GM19238 (cell line): ENCODE measurements at regions not wholly inside any gene's neighbourhood (a gene's known extent, or its start where the extent isn't known, plus 50 kb on each side); places are given as distances from the start of the nearest gene placed in this dataset.

ENCODE experiments used
- DNase-seq: peaks from one replicate; pipeline ENCODE4 v3.0.0; 2011; ENCODE audit warnings: low spot score; ENCODE audit not compliant: insufficient read length

DNA sequence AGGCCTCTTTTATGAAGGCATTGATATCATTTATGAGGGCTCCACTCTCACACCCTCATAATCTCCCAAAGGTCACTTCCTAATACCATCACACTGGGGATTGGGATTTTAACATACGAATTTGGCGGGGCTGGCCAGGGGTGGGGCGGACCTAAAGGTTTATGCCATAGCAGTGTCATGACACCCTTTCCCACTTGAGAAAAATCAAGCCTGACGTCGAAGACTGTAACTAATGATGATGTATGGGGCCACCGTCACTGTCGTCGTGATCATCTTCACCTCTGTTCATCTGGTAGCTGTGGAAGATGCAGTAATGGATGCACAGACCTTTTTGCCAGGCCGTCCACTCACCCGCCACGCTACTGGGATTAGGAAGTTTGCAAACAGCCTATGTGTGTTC lies 912.1 kb downstream of the TBC1D22A start:
- no peak for DNase-seq

GRCh38 chr22:47673557-47673956 lies 911.1 kb downstream of the TBC1D22A start:
- DNase-seq = no peak

DNA sequence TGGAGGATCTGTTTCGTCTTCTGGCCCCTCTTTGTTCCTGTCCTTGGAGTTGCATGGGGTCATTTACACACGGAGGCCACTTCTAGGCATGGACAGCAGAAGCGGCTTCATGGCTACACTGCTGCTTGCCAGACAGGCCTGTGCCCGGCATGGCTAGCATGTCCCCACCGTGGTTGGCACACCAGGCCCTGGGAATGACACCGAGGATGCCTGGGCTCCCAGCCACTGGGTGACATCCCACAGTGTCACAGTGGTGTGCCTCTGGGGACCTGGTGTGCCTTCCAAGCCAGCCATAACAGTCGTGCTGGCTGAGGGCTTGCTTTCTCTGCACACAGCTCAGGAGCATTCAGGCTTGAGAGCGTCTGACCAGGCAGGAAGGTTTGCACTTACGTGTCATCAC lies 910.1 kb downstream of the TBC1D22A start:
- no peak for DNase-seq

GRCh38 chr22:47665151-47665550 lies 902.7 kb downstream of the TBC1D22A start:
- DNase-seq = no peak

DNA sequence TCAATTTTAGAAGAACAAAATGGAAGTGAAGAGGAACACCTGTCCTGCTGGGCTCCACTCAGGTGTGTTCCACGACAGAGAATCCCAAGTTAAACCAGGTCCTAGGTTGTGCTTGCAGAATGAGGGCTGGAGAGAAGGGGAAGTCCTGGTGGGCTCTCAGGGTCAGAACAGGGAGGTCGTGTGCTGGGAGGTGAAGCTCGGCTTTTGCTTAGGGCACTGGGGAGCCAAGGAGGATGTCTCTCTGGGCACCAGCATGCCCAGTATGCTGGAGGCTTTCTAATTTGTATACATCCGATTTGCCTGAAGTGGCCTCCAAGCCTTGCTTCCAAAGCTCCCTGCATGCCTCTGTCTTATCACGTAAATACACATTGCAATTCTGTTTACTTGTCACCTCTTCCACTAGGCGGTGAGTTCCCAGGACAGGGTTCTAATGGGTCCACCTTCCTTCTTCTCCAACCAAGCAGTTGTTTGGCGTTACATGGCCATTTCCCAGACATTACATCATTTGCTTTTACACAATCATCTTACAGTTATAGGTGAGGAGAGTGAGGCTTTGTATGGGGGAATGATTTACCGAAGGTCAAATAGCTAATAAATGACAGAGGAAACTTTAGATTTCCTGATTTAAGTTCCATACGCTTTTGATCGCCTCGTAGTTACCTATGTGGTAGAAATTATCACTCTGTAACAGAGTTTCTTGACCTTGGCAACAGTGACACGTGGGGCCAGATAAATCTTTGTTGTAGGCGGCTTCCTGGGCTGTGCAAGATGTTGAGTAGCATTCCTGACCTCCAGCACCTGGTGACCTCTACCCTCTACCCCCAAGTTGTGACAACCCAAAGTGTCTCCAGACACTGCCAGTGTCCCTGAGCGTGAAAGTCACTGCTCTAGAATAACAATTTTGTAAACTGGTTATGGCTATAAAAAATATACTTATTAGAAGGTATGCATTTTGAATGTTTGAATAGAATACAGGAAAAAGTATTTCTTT lies 901.5 kb downstream of the TBC1D22A start:
- DNase-seq = no peak

DNA sequence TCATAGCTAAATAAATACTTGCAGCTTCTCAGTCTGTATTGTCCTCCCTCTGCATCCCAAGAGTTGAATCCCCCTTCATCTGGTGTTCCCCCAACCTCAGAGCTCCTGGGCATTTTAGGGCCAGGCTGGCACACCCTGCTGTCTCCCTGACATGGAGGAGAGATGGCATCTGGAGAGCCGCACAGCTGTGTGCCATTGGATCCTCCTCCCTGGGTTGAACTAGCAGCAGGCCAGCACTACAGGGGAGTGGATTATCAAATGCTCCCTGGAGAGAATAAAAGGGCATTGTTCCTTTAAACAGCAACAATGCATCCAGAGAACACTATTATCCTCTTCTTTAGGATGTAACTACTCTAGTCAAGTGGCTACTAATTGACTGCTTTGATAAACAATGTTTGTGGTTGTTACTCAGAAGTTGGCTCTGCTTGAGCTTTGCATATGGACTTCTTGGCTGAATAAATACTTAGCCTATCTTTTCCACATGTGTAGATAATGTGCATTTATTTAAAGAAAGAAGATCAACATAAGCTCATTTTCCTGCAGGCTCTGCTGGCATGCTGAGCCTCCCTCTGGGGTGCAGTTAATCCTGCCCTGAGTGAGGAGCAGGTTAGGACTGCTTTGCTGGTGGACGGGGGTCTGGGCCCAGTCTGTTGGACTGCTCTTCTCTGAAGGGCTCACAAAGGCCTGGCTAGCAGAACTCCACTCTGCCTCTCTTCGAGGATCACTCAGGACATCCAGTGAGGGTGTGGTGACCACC lies 897.2 kb downstream of the TBC1D22A start:
- DNase-seq = no peak

DNA sequence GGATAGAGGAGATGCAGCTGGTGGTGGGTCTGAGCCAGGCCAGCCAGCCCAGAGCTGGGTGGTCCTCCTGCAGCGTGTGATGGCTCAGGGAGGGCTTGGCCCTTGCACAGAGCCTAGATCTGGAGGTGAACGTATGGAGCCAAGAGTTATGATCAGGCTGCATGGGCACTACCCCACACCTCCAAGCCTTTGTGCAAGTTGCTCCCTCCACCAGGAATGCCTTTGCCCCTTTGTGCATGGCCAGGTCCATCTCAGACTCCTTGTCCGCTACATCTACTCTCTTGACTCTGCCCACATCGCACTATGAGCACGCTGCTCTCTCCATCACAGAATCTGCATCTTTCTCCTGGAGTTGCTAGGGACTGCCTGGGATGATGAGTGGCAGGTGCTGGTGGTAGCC lies 895.7 kb downstream of the TBC1D22A start:
- no peak for DNase-seq

GRCh38 chr22:47657224-47657623 lies 894.8 kb downstream of the TBC1D22A start:
- DNase-seq = no peak

DNA sequence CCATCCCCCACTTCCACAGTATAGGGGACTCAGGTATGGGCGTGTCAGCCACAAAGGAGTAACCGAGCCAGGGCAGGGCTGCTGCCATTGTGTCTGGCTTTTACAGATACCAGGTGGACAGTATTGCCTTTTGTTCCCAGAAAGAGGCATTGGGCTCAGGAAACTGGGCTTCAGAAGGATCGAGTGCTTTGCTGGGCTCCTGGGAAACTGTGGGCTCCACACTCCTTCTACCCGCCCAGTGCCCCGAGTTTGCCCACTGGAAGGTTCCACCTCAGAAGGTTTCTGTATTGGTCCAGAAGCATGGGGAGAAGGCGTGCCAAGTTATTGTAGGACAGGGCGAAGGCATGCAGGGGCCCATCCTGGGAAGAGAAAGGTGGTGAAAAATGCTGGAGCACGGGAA lies 894.4 kb downstream of the TBC1D22A start:
- no peak for DNase-seq

DNA sequence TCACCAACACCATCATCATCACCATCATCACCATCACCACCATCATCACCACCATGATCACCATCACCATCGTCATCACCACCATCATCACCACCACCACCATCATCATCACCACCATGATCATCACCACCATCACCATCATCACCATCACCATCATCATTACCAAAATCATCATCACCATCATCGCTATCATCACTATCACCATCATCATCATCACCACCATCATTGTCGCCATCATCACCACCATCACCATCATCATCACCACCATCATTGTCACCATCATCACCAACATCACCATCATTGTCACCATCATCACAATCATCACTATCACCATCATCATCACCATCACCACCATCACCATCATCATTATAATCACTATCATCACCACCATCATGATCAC lies 893.5 kb downstream of the TBC1D22A start:
- DNase-seq = no peak

GRCh38 chr22:47654922-47655491 lies 892.6 kb downstream of the TBC1D22A start:
- no peak for DNase-seq

DNA sequence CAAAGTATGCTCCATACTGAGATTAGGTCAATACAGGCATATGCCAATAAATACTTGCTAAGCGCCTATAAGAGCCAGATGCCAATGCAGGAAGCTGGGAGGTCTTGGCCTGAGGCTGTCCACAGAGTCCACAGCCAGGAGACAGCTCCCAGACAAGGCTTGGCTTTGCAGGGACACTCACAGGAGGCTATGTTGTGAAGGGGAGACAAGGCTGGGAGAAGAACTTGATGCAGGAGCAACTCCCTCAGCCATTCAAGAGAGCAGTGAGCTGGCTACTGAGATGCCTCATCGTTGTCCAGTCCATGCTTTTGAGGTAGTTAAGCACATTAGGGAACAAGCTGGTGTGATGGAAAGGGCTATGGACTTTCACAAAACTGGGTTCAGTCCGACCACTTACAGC lies 891.5 kb downstream of the TBC1D22A start:
- DNase-seq = no peak

GRCh38 chr22:47651216-47651987 lies 889.0 kb downstream of the TBC1D22A start:
- DNase-seq = no peak

DNA sequence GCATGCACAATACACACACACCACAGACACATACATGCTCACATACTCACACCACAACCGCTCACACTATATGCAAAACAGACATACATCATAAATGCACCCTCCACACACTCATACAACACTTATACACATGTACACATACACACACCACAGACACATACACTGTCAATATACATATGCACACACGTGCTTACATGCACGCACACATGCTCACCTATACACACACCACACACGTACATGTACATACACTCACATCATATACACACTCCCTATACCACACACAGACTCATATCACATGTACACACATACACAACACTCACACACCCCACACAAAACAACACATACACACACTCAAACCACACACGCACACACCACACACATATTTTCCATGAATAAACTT lies 885.3 kb downstream of the TBC1D22A start:
- no peak for DNase-seq

- no peak for DNase-seq
Observed at GRCh38 chr22:47647181-47647580, 884.7 kb downstream of the TBC1D22A start.

GRCh38 chr22:47645923-47646322 lies 883.5 kb downstream of the TBC1D22A start:
- DNase-seq = no peak

GRCh38 chr22:47645450-47645914 lies 883.0 kb downstream of the TBC1D22A start:
- DNase-seq = no peak

GRCh38 chr22:47634347-47634746 lies 871.9 kb downstream of the TBC1D22A start:
- DNase-seq = no peak

- no peak for DNase-seq
Observed at GRCh38 chr22:47633111-47633510, 870.7 kb downstream of the TBC1D22A start.

DNA sequence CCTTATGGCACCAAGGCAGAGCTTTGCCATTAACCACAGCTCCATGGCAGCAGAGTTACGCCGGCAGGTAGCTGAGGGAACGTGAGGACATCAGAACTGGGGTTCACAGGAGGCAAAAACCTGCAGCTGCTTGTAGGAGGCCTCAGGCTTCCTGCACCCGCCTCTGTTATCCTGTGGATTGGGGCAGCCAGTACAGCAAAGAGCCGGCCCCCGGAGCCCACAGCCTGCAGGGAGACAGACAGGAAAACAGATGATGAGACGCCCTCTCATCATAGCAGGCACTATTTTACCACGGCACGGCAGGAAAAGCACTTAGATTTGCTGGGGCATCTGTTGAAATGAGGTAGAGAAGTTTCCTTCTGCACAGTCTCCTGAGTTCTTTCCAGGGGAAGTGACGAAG lies 870.3 kb downstream of the TBC1D22A start:
- no peak for DNase-seq

DNA sequence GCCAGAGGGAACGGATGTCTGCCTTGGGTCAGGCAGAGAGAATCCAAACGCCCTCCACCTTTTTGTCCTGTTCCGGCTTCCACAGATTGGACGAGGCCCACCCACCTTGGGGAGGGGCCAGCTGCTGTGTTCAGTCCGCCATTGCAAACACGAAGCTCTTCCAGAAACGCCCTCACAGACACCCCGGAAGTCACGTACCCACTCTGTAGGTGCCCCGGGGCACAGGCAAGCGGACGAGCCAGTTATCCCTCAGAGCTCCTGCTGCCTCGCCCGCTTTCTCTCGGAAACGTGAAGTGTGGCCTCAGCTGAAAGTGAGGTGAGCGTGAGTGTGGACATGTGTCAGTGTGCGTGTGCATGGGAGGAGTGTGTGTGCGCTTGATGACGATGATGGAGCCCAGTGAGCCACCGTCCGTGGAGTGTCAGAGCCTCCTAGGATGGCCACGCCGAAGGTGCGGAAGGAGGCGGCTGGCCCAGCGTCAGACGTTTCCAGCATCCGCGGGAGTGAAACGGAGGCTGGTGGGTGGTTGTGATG lies 869.2 kb downstream of the TBC1D22A start:
- DNase-seq = no peak
